ENCODE measurements at regions not wholly inside any gene's neighbourhood (a gene's known extent, or its start where the extent isn't known, plus 50 kb on each side); places are given as distances from the start of the nearest gene placed in this dataset.
"Not testable (repeated sequence)": the region's sequence is repeated elsewhere in the genome, so short reads cannot be mapped to it uniquely, and the experiment has no call there.

- TF ChIP-seq EZH2 (IDR thresholded peaks at IDR 0.05; ENCODE audit: low read length, unreplicated experiment): no peak
- TF ChIP-seq, protein P1, sequence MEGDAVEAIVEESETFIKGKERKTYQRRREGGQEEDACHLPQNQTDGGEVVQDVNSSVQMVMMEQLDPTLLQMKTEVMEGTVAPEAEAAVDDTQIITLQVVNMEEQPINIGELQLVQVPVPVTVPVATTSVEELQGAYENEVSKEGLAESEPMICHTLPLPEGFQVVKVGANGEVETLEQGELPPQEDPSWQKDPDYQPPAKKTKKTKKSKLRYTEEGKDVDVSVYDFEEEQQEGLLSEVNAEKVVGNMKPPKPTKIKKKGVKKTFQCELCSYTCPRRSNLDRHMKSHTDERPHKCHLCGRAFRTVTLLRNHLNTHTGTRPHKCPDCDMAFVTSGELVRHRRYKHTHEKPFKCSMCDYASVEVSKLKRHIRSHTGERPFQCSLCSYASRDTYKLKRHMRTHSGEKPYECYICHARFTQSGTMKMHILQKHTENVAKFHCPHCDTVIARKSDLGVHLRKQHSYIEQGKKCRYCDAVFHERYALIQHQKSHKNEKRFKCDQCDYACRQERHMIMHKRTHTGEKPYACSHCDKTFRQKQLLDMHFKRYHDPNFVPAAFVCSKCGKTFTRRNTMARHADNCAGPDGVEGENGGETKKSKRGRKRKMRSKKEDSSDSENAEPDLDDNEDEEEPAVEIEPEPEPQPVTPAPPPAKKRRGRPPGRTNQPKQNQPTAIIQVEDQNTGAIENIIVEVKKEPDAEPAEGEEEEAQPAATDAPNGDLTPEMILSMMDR (conservative IDR thresholded peaks at IDR 0.05; ENCODE audit: low read depth, low read length): no peak
- no peak for TF ChIP-seq EZH2phosphoT487 (IDR thresholded peaks at IDR 0.05; ENCODE audit: borderline replicate concordance, low read length)
- no peak overlapping the region for H3K4me2 ChIP-seq (ENCODE audit: low read length)
- no peak for ATAC-seq
- CTCF ChIA-PET: no interaction called here
- H2AFZ ChIP-seq (ENCODE audit: low read length): no peak overlapping the region
- POLR2A ChIA-PET (ENCODE audit: unreplicated experiment): no interaction called here
- H3K9me2 ChIP-seq (replicated peaks; ENCODE audit: low read length): no peaks in the 10 kb centered on the region
- H4K20me1 ChIP-seq (ENCODE audit: low read length): no peaks in the 10 kb centered on the region
- no peak overlapping the region for H3K9ac ChIP-seq (ENCODE audit: low read length)
- BruUV-seq (replicated peaks): no TSS peak
- H3K27me3 ChIP-seq (ENCODE audit: low read length): no peaks in the 10 kb centered on the region
- no peaks in the 10 kb centered on the region for H3K36me3 ChIP-seq (ENCODE audit: low read depth, low read length)
- no peak for DNase-seq
- H3F3A ChIP-seq (ENCODE audit: low read length, unreplicated experiment): no peaks in the 10 kb centered on the region
- no peaks in the 10 kb centered on the region for H3K9me3 ChIP-seq (ENCODE audit: low read length)
- no peaks in the 10 kb centered on the region for H3K79me2 ChIP-seq (ENCODE audit: low read length)
- H3K27ac ChIP-seq (ENCODE audit: low read length): no peak overlapping the region
- intact Hi-C loops (cut with micrococcal nuclease): no loop called here
- no peaks in the 10 kb centered on the region for H3K4me1 ChIP-seq (ENCODE audit: insufficient read depth, low read length)
- H3K4me3 ChIP-seq (ENCODE audit: low read length): no peak overlapping the region
Measured at GRCh38 chr15:84402856-84403608, 167.5 kb downstream of the GOLGA6L4 start.

- ATAC-seq; POLR2A ChIA-PET (ENCODE audit: unreplicated experiment); DNase-seq; H3K79me2 ChIP-seq (ENCODE audit: low read length); H3K27me3 ChIP-seq (ENCODE audit: low read length); intact Hi-C loops (cut with micrococcal nuclease); H3K9me2 ChIP-seq (replicated peaks; ENCODE audit: low read length); H3K4me1 ChIP-seq (ENCODE audit: insufficient read depth, low read length); H3K4me2 ChIP-seq (ENCODE audit: low read length); H3K4me3 ChIP-seq (ENCODE audit: low read length); H2AFZ ChIP-seq (ENCODE audit: low read length); H4K20me1 ChIP-seq (ENCODE audit: low read length); H3K36me3 ChIP-seq (ENCODE audit: low read depth, low read length); H3F3A ChIP-seq (ENCODE audit: low read length, unreplicated experiment); H3K9ac ChIP-seq (ENCODE audit: low read length); H3K9me3 ChIP-seq (ENCODE audit: low read length); H3K27ac ChIP-seq (ENCODE audit: low read length); BruUV-seq (replicated peaks); CTCF ChIA-PET: not testable (repeated sequence)
Measured at GRCh38 chr15:84409357-84409756, 173.8 kb downstream of the GOLGA6L4 start.

DNA sequence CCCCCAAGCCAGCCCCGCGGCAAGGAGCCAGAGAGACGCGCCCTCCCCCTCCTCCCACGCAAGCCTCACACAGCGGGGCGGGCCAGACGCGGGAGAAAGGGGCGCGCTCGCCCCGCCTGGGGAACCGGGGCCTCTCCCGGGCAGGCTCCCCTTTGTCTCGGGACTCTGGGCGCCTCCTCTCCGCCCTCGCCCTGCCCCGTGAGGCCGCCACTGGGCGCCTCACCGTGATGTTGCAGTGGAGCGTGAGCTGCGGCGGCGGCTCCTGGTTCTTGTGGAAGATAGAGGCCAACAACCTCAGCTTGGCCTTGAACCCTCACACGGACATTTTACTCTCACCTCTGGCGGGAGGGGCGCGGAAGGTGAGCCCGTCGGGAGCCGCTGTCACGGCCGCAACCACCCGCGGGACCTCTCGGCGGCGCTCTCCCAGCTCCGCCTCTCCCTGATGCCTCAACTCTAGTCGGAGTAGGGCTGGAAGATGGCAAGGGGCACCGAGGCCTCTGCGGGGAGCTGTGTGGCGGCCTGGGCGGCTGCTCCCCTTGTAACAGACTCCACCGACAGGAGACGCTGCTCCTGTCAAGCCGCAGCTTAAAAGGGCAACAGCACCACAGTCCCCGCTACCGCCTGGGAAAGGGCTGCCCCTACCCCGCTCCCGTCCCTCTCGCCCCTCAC, 179.2 kb upstream of the ZSCAN2 start:
- H3K4me3 ChIP-seq (ENCODE audit: low read length); H3K9ac ChIP-seq (ENCODE audit: low read length); H3K79me2 ChIP-seq (ENCODE audit: low read length); CTCF ChIA-PET; H3K9me2 ChIP-seq (replicated peaks; ENCODE audit: low read length); H4K20me1 ChIP-seq (ENCODE audit: low read length); BruUV-seq (replicated peaks); H3F3A ChIP-seq (ENCODE audit: low read length, unreplicated experiment); H3K27ac ChIP-seq (ENCODE audit: low read length); POLR2A ChIA-PET (ENCODE audit: unreplicated experiment); H3K27me3 ChIP-seq (ENCODE audit: low read length); H3K36me3 ChIP-seq (ENCODE audit: low read depth, low read length); H3K9me3 ChIP-seq (ENCODE audit: low read length); H3K4me1 ChIP-seq (ENCODE audit: insufficient read depth, low read length); DNase-seq; intact Hi-C loops (cut with micrococcal nuclease); ATAC-seq; H2AFZ ChIP-seq (ENCODE audit: low read length); H3K4me2 ChIP-seq (ENCODE audit: low read length): not testable (repeated sequence)

GRCh38 chr15:84425327-84425726, 175.5 kb upstream of the ZSCAN2 start:
- ATAC-seq; H3K27me3 ChIP-seq (ENCODE audit: low read length); BruUV-seq (replicated peaks); H3K4me1 ChIP-seq (ENCODE audit: insufficient read depth, low read length); H3K9me2 ChIP-seq (replicated peaks; ENCODE audit: low read length); CTCF ChIA-PET; H3K79me2 ChIP-seq (ENCODE audit: low read length); H3K4me2 ChIP-seq (ENCODE audit: low read length); H2AFZ ChIP-seq (ENCODE audit: low read length); POLR2A ChIA-PET (ENCODE audit: unreplicated experiment); H3K36me3 ChIP-seq (ENCODE audit: low read depth, low read length); H3K9me3 ChIP-seq (ENCODE audit: low read length); intact Hi-C loops (cut with micrococcal nuclease); H3K4me3 ChIP-seq (ENCODE audit: low read length); DNase-seq; H4K20me1 ChIP-seq (ENCODE audit: low read length); H3F3A ChIP-seq (ENCODE audit: low read length, unreplicated experiment); H3K27ac ChIP-seq (ENCODE audit: low read length); H3K9ac ChIP-seq (ENCODE audit: low read length): not testable (repeated sequence)

DNA sequence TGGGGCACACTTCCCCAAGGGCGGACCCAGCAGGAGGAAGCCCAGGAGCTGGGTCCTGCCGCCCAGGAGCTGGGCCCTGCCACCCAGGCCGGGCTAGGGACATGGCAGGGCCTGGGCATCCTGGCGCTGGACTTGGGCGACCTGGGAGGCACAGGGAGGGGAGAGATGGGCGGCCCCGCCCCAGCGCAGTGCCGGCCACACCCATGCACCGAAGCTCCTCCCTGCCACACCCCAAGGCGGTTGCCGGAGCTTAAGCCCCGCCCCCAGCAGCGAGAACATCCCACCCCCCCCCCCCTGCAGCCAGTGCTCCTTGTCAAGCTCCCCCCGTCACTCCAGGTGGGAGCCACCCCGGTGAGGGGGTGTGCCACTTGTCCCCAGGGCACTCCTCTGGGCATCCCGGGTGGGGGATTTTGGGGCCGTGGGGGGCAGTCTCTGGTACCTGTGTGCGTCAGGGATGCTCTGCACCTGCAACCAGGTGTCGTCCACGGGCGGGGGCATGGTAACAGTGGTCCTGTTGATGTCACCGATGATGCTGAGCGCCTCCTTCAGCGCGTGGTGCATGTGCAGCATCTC, 127.4 kb upstream of the ZSCAN2 start:
- H3K9ac ChIP-seq (ENCODE audit: low read length); intact Hi-C loops (cut with micrococcal nuclease); POLR2A ChIA-PET (ENCODE audit: unreplicated experiment); H4K20me1 ChIP-seq (ENCODE audit: low read length); H3K79me2 ChIP-seq (ENCODE audit: low read length); ATAC-seq; H3K27me3 ChIP-seq (ENCODE audit: low read length); H3K4me3 ChIP-seq (ENCODE audit: low read length); H3K9me2 ChIP-seq (replicated peaks; ENCODE audit: low read length); H3K9me3 ChIP-seq (ENCODE audit: low read length); H3K36me3 ChIP-seq (ENCODE audit: low read depth, low read length); CTCF ChIA-PET; H3K4me2 ChIP-seq (ENCODE audit: low read length); H2AFZ ChIP-seq (ENCODE audit: low read length); H3K4me1 ChIP-seq (ENCODE audit: insufficient read depth, low read length); H3K27ac ChIP-seq (ENCODE audit: low read length); DNase-seq; BruUV-seq (replicated peaks); H3F3A ChIP-seq (ENCODE audit: low read length, unreplicated experiment): not testable (repeated sequence)
